RPMI7951 (cell line): ENCODE measurements at regions not wholly inside any gene's neighbourhood (a gene's known extent, or its start where the extent isn't known, plus 50 kb on each side); places are given as distances from the start of the nearest gene placed in this dataset.
A peak's percentile ranks its signal among the peaks of the same experiment; 100 is the strongest.

ENCODE experiments used
- DNase-seq: peaks from one replicate; pipeline ENCODE4 v3.0.0-alpha.2; 2012; ENCODE audit warnings: low read depth

DNA sequence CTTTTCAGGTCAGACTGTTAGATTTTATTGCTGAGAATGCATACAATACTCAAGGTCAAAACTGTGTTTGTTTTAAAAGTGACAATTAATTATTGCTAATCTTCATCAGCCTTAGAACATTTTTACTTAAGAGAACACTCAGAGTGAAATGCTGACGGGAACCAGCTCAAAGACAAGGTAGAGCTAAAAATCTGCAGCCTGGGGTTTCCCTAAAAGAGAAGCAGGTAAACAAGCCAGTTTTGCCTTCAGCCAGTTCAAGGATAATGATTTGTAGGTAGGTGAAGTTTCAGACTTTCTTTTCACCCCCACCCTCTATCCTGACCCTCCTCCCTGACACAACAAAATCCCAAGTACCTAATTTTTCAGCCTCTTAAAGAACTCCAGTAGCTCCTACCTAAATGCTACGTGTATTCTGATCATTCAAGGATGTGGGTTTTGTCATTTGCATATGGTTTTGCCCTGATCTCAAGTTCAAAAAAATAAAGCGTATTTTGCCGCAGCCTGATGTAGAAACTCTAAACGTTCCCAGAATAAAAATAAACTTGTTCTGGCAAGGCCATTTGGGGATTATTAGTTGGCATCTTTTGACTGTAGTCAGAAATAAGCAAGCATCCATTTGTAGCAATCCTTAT is 407.2 kb downstream of the EFNA5 start:
- DNase-seq = no peak

GRCh38 chr5:107257885-107258520 is 412.7 kb downstream of the EFNA5 start:
- no peak for DNase-seq

DNA sequence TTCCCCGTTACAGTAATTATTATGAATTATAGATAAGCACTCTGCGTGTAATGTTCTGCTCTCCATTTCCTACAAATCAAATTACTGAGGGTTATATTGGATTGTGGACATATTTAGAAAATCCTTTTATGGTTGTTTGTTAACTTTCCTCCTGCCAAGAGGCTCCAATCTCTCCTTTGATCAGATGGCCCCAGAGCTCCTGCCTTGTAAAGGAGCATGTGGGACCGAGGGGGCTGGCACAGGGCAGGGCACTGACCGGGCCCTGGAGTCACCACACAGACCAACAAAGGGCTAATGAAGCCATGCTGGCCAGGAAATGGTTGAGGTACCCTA is 415.9 kb downstream of the EFNA5 start:
- DNase-seq = no peak

DNA sequence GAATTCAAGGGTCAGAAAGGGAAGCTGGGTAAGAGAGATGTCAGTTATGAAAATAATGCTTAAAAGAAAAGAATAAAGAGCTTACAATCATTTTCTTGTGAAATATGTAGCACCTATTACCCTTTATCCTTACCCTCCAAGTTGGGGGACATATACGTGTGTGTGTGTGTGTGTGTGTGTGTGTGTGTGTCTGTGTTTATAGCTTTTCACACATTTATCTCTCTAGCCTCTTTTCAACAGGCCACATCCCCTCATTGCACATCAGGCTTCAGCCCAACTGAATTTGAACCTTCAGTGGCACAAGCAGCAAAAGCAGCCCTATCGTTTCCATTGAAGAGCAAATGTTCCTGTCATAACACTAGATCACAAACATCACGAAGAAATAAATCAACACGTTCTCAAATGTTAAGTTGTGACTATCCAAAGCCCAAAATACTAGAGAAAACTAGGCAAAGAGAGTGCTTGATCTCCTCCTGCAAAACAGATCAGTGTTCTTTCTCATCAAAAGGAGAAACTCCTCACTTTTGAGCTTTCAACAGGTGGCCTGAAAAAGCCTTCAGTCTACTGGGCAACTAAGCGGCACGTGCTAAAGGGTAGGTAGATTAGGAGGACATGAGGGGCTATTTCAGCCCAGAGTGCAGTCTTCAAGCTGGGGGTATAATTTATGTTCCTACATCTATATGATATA is 416.4 kb downstream of the EFNA5 start:
- no peak for DNase-seq

- DNase-seq = no peak
Observed at GRCh38 chr5:107253246-107253645, 417.5 kb downstream of the EFNA5 start.

GRCh38 chr5:107251151-107251550 is 419.6 kb downstream of the EFNA5 start:
- no peak for DNase-seq

DNA sequence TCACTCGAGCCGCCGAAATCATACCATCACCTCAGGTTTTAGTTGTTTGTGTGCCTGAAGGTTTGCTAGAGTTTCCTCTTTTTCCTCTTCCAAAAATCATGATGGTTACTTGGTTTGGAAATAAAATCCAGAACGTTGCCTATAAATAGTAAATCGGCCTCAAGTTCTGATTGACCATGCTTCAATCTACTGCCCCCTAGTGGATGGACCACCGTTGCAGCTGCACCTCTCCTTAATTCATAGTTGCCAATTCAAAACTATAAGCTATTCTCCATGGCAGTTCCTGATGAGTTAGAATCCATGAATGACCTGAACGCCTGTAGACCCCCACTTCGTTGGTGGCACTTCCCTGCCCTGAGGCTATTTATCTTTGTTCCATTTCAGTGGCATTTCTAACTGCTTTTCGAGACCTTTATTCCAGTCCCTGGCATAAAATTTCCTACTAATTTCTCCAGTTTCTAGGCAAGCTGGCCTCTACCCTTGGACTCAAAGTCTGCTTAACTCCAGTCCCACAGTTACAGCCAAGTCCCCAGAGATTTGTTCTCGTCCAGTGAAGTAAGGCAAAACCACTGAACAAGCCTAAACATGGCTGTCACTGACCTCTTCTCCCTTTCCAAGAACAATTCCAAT is 422.6 kb downstream of the EFNA5 start:
- peak; percentile 14 for DNase-seq

- DNase-seq = no peak
Observed at GRCh38 chr5:107247427-107247826, 423.3 kb downstream of the EFNA5 start.

GRCh38 chr5:107243220-107243579 is 427.5 kb downstream of the EFNA5 start:
- DNase-seq = no peak

GRCh38 chr5:107242411-107243219 is 428.1 kb downstream of the EFNA5 start:
- no peak for DNase-seq

GRCh38 chr5:107241841-107242240 is 428.9 kb downstream of the EFNA5 start:
- no peak for DNase-seq

DNA sequence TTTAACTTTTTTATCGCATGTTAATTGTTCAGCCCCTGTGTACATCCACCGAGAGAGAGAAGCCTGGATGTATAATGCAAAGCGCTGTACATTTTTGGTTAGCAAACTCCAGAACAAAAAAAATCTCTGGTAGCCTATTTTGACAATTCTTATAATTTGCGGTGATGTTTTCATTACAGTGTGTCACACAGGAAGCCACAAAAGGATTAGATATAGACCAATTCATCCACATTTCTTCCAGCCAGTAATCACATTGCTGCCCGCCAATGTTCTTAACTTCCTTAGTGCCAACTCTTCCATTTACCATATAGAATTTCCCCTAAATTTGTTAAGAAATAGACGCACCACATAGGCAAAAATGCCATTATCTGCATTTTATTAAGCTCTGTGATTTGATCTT is 435.6 kb downstream of the EFNA5 start:
- no peak for DNase-seq

DNA sequence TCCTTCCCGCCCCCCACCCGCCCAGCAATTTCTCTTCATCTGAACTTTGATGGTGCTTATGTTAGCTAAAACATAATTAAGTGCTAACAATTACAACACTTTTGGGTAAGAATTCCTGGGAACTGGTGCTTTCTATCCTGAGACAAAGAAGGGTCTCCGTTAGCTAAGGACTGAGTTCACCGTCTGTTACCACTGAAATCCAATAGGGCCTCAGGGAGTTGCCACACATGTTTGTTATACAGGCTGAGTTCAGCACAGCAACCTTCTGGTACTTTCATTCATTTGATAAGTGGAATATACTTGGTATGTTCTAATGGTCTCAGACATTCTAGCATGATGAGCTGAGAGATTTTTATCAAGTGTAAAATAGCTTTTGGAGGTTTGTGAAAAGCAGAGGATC is 437.9 kb downstream of the EFNA5 start:
- no peak for DNase-seq

- DNase-seq = no peak
Observed at GRCh38 chr5:107232293-107232692, 438.4 kb downstream of the EFNA5 start.

DNA sequence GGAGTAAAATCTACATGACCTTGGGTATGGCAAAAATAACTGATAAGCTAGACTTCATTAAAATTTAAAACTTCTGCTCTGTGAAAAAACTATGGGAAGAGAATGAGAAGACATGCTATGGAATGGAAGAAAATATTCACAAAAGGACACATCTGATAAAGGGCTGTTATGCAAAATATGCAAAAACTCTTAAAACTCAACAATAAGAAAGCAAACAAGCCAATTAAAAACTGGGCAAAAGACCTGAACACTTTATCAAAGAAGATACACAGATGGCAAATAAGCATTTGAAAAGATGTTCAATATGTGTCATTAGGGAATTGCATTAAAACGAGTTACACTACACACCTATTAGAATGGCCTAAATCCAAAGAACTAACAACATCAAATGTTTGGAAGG is 439.5 kb downstream of the EFNA5 start:
- no peak for DNase-seq

DNA sequence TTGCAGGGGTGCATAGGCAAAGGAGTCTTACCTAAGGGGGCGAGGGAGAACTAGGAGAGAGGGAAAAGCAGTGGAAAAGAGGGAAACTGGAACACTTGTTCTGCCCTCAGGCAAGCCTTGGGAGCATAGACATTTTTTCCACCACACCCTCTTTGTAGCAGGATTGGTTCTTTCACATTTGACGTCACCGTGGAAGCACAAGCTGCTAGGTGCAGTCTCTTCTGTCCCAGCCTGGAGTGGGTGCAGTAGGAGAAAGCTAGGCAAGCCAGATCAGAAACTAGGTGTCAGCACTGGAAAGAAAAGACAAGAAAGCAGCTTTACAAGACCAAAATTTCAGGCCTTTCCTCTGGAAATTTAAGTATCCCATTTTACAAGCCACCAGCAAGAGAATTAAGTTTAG is 440.4 kb downstream of the EFNA5 start:
- DNase-seq = no peak

GRCh38 chr5:107228226-107228625 is 442.5 kb downstream of the EFNA5 start:
- no peak for DNase-seq

- no peak for DNase-seq
Observed at GRCh38 chr5:107224272-107224671, 446.5 kb downstream of the EFNA5 start.

GRCh38 chr5:107223066-107223465 is 447.7 kb downstream of the EFNA5 start:
- no peak for DNase-seq

DNA sequence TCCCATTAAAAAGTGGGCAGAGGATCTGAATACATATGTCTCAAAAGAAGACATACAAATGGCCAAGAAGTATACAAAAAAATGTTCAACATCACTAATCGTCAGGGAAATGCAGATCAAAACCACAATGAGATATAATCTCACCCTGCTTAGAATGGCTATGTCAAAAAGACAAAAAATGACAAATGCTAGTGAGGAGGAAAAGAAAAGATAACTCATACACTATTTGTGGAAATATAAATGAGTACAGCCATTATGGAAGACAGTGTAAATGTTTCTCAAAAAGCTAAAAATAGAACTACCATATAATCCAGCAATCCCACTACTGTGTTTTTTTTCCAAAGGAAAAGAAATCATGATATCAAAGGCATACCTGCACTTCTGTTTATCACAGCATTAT is 450.7 kb downstream of the EFNA5 start:
- no peak for DNase-seq

DNA sequence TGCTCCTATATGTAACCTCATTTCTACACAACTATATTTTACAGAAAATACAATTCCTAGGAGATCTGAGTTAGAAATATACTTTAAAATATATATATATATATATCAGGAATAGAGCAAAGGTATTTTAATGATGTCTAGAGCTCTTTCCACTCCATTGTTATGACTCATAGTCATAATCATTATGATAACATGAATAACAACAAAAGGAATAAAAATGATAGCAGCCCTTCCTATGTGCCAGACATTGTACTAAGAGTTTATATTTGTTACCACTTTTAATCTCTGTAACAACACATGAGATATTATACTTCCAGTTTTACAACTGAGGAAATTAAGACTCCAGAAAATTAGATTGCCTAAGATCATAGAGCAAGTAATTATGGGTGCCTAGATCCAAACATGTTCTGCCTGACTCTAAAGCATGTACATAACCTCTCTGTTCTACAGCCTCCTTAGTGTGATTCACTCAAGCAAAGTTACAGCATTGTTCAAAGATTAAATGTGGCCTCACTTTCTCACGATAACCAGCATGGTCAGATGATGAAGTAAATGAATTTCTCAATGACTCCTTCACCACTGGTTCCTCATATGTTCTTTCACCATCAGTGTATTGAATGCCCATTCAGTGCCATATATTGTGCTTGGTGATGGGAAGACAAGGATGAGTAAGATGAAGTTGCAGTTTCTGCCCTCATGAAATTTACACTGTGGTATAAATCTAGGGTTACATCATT is 452.1 kb downstream of the EFNA5 start:
- peak; percentile 3 for DNase-seq

DNA sequence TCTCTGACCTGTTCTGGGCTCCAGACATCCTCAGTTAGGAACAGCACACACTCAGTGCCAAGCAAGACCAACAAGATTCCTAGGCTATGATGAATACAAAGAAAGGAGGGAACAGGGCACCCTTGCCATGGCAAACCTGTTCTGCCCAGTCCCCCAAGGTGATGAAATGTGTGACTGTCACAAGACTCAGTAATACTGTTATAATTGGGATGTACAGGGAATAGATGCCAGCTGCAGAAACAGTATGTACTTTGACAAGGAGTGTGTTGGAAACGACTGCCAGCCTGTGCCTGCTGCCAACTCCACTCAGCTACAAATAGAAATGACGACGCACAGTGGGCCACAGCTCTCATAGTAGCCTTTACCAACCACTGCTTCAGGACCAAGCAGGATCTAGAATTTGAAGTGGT is 453.0 kb downstream of the EFNA5 start:
- DNase-seq = no peak
